K562 (cell line): ENCODE measurements at regions not wholly inside any gene's neighbourhood (a gene's known extent, or its start where the extent isn't known, plus 50 kb on each side); places are given as distances from the start of the nearest gene placed in this dataset.

Experiments used
- BRD9 ChIP-seq: fragments of 450-650 bp; IDR thresholded peaks from 2 replicates; pipeline ENCODE4 v1.6.1; 2018; ENCODE audit warnings: low read depth; ENCODE audit not compliant: partially characterized antibody
- DPF2 ChIP-seq: fragments of 450-650 bp; IDR thresholded peaks from 2 replicates; pipeline ENCODE4 v1.6.1; 2016
- HDAC3 ChIP-seq: fragments of 450-650 bp; IDR thresholded peaks from 2 replicates; pipeline ENCODE4 v1.6.1; 2018; ENCODE audit warnings: borderline replicate concordance, mild to moderate bottlenecking, moderate library complexity; ENCODE audit not compliant: partially characterized antibody
- MEIS2 ChIP-seq: fragments of 450-650 bp; IDR thresholded peaks from 2 replicates; pipeline ENCODE4 v1.6.1; 2014; ENCODE audit warnings: mild to moderate bottlenecking; ENCODE audit not compliant: partially characterized antibody
- OTX1 ChIP-seq: fragments of 450-650 bp; formaldehyde crosslinking; IDR thresholded peaks from 2 replicates; pipeline ENCODE4 v1.4.0; 2022; ENCODE audit warnings: mild to moderate bottlenecking
- TAF9B ChIP-seq: fragments of 450-650 bp; IDR thresholded peaks from 2 replicates; pipeline ENCODE4 v1.6.1; 2018; ENCODE audit warnings: mild to moderate bottlenecking; ENCODE audit not compliant: partially characterized antibody
- ZNF280A ChIP-seq: fragments of 450-650 bp; IDR thresholded peaks from 2 replicates; pipeline ENCODE4 v1.6.1; 2018; ENCODE audit warnings: mild to moderate bottlenecking, low read depth; ENCODE audit not compliant: partially characterized antibody
- ZNF592 ChIP-seq: fragments of 450-650 bp; IDR thresholded peaks from 2 replicates; pipeline ENCODE4 v1.6.1; 2017; ENCODE audit warnings: antibody characterized with exemption, mild to moderate bottlenecking

- TF ChIP-seq ZNF592 (no peak), MEIS2 (no peak), OTX1 (CRISPR knock-in tag) (no peak), BRD9 (no peak), HDAC3 (no peak), ZNF280A (no peak), DPF2 (no peak), TAF9B (no peak)
- TF ChIP-seq, all 486 proteins: peak for 0
Observed at GRCh38 chr2:228559774-228560415, 378.4 kb upstream of the SPHKAP start (continued).
